HT1080 (cell line): ENCODE measurements at regions not wholly inside any gene's neighbourhood (a gene's known extent, or its start where the extent isn't known, plus 50 kb on each side); places are given as distances from the start of the nearest gene placed in this dataset.

Experiments used
- DNase-seq: peaks from one replicate; pipeline ENCODE4 v3.0.0-alpha.2; 2015; ENCODE audit warnings: low read depth

DNA sequence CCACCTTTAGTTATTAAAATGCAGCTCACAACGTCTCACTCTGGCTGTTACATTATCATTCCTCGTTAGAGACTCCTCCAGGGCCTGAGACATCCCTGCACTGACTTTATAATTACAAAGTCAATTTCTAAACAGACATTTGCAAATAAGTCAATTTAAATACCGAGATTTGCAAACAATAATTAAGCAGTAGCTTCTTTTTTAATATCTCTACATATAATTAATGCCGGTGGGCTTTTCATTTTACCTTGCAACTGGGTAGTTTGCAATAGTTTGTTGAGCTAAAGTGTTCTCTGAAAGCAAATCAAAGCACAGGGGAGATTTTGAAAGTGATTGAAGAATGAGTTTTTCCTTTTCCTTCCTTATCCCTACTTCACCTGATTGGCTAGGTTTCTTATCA is 154.4 kb downstream of the TLR4 start:
- DNase-seq: no peak

DNA sequence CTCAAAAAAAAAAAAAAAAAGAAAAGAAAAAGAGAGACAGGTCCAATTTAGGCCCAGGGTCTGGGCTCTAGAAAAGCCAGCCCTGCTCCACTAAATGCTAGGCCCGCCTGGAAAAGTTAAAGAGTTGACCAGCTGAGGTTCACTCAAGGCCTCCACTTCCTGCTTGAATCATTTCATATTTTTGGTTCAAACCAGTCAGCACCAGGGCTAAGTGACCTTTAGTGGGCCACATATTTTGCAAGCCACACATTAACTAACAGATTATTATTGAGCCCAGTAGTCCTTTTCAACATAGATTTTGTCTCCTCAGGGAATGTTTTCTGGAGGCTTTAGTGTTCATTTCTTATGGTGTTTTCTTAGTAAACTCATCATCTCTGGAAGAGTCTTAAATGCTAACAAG is 156.6 kb downstream of the TLR4 start:
- DNase-seq: no peak

DNA sequence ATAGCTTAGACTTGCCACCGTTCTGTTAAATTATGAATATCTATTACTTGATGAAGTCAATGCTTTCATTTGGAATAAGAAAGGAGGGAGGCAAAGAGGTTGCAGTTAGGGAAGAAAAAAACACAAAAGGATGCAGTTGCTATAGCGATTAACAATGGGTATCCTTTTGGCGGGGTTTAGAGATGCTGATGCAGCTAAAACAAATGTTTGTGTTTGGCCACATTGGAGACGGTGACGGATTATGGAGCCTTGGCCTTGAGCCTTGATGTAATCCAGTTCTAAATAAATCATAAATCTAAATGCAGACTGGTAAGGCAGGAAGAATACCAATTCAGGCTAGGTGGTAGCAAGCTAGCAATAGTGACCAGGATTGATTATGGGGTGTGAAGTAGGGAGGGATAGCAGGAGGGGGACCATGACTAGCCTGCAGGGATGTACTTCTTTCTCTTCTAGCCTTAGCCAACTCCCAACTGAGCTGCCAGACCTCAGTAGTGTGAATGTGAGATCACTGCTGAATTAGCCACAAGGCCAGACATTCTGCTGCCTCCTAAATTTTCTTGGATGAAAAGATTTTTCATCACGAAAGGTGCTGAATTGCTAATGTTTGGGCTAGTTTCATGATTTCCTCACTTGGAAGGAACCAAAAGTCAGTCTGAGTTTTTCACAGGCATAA is 160.3 kb downstream of the TLR4 start:
- no peak for DNase-seq

DNA sequence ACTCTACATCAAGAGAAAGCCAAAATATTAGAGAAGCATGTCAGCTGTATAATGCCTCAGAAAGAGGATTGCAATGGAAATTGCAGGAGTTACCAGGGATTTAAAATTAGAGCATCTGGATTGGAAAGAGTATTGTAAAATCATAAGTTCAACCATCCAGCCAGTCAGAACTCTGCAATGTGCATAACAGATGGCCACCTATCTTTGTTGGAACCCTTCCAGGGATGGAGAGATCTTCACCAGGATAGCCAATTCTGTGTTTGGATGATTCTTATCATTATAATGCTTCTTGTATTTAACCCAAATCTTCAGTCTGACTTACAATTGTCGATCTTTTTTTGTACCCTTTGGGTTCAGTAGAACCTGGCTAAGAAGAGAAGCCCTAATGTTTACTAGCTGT is 164.4 kb downstream of the TLR4 start:
- no peak for DNase-seq

DNA sequence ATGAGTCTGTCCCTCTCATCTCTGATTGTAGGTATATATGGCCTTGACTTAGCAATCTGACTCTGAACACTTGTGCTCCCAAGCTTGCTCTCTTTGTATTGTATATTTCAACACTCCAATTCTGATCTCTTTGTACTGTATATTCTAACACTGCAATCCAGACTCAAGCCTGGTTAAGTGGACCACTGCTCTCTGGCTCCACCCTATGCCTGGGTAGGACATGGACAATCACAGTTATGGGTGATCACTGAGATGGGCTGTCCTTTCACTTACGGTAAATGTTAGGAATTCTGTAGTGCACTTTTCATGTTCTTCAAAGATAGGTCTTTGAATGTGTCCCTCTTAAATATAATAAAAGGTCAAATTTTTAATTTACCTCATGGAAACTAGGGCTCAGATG is 165.1 kb downstream of the TLR4 start:
- DNase-seq: no peak

DNA sequence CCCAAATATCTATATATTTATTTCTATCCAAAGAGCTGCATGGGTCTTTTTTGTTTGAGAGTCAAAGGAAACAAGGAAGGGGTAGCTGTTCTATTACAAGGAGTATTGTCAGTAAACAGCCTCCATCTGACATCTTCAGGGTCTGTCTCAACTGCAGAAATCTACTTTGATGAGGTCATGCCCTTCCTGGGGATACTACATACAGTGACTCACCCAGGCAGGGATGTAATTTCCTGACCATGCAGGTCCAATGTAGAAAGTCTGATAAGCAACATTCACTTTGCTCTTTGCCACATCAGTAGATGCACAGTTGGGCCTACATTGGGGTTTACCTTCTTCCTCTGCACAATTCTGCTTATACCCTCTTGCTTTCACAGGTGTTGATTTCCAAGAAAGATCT is 165.5 kb downstream of the TLR4 start:
- DNase-seq: peak; percentile 30

DNA sequence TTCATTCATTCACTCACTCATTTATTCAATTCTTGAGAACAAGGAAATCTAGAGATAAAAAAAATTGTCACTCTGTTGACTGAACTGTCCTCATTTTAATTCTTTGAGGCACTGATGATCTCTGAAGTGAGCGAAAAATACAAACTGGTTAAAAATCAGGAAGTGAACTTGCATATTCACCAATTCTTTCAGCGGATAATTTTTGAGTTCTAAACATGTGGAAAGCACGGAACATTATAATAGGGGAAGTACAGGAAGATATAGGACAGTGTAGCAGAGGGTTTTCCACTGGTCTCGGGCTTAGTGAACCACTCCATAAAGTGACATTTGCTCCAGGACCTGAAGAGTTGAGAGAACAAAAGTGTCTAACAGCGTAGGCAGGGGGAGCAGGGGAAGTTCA is 169.5 kb downstream of the TLR4 start:
- no peak for DNase-seq

DNA sequence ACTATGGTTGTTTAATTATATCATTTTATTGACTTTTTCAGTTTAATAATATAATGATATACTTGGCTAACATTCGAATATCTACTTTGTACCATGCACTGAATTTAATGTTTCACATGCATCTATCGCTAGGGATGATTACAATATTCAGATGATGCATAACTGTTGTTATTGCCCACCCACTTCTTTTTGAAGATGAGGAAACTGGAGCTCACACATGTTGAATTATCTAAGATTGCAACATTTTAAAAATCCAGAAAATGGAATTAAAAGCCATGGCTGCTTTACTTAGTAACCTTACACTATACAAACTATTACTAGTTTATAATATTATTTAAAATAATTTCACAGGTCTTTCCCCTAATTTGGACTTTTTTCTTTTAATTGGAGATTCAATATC is 171.7 kb downstream of the TLR4 start:
- DNase-seq: no peak

DNA sequence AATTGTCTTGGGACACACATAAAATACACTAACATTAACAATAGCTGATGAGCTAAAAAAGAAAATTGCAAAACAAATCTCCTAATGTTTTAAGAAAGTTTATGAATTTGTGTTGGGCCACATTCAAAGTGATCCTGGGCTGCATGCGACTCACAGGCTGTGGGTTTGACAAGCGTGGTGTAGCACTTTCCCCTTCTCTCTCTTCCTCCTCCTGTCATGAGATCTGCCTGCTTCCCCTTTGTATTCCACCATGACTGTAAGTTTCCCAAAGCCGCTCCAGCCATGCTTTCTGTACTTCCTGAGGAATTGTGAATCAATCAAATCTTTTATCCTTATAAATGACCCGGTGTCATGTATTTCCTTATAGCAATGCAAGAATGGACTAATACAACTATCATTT is 178.0 kb downstream of the TLR4 start:
- no peak for DNase-seq

DNA sequence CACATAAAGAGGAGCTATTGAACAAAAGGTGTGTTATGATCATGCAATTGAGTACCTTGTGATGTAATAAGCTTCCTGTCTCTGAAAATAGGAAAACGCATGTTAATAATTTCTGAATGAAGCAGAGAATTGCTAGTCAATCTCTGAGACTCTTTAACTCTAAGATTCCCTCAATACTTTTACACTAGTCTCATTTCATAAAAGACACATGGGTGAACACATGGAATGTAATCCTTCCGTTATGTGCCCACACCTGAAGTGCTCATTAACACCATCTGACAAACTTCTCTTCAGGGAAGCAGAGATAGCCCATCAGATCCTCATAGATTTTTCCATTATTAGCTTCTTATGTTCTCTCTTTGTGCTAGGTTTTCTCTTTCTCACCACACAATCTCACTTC is 182.4 kb downstream of the TLR4 start:
- DNase-seq: no peak

DNA sequence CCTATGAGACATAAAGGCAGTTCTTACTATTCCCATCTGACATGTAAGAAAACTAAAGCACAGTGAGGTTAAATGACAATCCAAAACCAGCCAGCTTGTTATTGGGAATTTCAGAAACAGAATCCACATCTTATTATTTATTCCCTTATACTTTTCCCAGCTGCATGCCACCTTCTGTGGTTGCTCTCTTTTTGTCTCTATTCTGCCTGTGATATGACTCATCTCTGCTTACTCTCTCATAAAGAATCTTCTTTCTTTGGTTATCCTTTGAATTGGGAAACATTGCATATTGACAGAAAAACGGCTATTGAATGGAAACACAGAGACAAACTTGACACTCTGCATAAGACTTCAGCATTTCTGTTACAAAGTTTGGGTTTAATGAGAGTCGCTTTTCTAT is 183.2 kb downstream of the TLR4 start:
- DNase-seq: peak; percentile 12

DNA sequence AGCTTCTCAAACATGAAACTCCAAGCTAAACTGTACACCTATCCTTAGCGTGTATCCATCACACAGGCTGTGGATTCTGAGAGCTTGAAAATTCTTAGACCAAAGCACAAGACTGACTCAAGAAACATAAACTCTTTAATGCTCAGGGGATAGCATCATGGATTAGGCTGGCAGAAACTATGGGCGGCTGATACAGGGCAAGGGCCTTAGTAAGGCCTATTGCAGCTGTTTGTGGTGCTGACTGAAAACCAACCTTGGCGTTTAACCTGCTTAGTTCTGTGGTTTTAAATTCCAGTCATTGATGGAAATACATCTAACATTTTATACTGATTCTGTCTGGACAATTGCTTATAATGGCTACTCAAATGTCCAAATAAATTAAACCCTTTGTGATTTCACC is 183.7 kb downstream of the TLR4 start:
- no peak for DNase-seq

DNA sequence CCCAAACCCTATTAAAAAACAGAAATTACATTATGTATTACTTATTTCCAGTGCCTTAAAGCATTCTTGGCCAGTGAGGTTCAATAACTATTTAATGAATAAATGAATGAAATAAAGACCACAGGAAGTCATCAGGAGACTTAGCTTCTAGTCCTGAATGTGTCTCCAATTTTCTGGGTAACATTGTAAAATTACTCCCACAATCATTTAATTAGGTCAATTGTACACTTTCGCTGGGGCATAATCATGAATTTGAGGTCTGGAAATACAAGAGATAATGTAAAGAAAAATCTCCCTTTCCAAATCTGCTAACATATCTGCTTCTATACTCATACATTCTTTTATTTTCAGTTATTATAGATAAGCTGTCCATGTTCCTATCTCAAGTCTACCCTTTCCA is 199.2 kb downstream of the TLR4 start:
- no peak for DNase-seq

DNA sequence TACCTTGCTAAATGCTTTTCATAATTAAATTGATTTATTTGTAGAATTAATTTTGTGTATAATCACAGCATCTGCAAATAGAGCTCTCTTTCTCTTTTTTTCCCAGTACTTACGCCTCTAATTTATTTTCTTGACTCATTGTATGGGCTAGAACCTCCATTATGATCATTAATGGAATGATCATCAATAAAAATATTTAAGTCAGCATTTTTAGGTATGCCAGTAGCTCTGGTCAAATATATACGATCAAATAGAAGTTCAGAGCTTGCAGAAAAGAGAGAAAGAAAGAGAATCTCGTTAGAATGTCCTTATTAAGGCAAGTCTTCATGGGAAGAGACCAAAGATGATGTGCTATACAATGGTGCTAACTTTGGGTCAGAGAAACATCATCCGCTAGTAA is 202.6 kb downstream of the TLR4 start:
- DNase-seq: no peak

DNA sequence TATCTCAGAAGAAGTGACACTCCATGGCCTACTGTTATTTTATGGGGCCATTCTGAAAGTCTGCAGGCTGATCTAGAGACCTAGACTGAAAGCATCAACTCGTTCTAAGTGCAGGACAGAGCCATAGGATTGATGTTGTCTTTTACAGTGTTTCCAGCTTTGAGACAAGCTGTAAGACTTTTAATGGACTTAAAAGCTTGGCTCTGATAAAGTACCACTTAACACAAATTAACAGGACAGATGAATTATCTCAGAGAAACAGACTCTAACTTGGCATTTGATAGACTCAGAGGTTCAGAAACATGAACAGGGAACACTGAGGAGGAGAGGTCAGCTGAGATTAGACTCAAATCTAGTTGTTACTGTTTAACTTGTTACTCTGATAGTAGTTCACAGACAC is 203.2 kb downstream of the TLR4 start:
- DNase-seq: no peak

DNA sequence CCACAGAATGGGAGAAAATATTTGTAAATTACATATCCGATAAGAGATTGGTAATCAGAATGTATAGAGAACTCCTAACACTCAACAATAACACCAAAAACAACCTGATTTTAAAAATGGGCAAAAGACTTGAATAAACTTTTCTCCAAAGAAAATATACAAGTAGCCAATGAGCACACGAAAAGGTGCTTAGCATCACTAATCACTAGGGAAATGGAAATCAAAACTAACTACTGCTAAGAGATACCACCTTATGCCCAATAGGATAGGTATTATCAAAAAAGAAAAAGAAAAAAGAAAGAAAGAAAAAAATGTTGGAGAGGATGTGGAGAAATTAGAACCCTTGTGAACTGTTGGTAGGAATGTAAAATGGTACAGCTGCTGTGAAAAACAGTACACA is 212.1 kb downstream of the TLR4 start:
- DNase-seq: no peak

DNA sequence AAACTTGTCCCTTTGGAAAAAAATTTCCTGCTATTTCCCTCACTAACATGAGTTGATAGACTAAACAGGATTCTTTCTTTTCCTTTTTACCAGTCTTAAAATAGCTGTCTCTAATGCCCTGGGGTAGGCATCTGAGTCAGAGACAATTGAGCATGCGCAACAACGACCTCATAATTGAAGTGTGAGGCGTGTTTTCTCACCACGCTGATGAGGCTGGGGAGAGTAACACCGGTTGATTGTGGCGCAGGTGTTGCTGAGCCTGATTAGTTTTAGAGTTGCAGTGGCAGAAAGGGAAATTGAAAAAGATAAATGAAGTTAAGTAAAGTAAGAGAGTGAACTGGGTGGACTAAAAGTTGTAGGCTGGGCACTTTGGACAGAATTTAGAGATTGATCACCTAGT is 213.7 kb downstream of the TLR4 start:
- no peak for DNase-seq

DNA sequence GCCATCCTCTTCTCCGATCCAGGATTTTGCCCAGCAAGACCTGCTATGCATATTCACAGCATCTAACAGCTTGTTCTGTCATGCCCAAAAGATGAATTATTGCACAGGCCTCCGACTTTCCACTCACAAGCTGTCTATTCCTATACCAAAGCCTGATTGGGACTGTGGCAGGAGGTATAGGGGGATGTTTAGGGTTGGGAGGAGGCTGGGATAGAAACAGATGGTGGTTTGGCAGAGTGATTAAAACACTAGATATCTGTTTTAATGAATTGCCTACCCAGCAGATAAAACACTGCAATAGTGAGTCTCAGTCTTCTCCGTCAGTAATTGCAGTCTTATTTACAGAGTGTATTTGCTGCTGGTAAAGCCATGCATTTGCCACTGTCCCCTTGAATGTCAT is 215.3 kb downstream of the TLR4 start:
- DNase-seq: no peak

DNA sequence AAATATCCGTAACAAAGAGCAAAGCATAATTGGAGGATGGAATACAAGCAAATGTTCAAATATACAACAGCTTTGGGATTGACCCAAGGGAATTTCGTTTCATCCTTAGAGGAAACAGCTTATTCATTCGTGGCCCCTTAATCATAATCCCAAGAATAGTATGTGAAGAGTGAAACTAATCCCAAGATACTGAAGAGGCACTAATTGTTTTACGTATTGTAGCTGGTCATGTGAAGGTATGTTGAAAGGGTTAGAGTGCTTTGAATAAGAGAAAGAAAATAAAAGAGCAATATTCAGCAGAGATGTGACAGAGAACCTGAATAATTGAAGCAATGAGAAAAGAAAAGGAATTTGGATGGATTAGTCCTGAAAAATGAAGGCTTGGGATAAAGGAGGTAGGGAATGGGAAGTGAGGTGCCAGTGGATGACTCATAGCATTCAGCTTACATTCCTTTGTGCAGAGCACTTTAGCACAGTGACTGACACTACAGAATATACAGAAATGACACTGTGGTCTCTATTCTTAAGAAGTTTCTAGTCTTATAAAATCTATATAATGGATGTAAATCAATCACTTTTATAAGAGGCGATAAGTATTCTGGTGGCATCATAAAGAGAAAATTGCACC is 221.9 kb downstream of the TLR4 start:
- peak; percentile 71 for DNase-seq

DNA sequence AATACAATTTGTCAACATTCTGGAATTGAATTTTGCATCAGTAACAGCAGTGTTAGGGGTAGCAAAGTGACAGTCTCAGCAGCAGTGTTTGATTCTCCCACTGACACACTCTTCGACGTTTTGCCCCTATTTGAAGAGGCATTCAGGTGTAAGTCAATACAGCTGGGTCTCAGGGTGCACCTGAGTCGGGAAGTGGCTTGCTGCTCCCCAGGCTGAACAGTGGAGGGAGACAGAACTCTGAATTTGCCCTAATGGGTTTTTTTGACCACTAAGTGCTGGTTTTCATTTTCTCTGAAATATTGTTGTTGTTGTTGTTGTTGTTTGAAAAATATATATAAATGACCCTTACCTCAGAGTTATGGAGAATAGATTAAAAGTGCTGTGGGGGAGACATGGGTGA is 223.2 kb downstream of the TLR4 start:
- no peak for DNase-seq

DNA sequence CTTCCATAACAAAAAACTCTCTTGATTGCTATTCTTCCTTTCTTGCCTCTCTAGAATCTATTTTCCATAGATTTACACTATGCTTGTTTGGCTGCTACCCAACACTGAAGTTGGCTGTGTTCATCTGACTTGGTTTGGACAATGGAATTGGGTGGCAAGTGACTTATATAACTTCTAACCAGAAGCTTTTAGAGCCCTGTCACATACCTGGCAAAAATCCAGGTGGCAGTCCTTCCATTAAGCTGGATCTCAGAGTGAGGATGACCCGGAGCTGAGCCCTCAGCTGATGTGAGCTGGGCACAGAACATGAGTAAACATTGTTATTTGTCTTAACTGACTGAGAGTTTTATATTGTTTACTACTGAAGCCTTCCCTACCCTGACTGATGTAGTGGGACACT is 225.7 kb downstream of the TLR4 start:
- no peak for DNase-seq

DNA sequence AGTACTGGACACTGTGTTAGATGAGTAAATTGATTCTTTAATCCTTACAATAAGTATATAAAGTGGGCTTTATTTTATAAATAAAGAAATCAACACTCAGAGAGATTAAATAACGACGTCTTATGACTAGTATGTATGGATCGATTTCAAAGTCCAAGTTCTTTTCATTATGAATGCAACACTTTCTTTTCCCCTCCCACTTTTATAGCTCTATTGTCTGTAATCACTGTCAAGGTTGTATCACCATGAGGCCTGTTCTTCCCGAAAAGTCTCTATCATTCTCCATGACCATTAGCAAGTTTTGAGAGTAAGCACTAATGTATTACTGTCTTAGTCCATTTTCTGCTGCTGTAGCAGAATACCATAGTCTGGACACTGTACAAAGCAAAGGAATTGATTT is 228.4 kb downstream of the TLR4 start:
- no peak for DNase-seq

DNA sequence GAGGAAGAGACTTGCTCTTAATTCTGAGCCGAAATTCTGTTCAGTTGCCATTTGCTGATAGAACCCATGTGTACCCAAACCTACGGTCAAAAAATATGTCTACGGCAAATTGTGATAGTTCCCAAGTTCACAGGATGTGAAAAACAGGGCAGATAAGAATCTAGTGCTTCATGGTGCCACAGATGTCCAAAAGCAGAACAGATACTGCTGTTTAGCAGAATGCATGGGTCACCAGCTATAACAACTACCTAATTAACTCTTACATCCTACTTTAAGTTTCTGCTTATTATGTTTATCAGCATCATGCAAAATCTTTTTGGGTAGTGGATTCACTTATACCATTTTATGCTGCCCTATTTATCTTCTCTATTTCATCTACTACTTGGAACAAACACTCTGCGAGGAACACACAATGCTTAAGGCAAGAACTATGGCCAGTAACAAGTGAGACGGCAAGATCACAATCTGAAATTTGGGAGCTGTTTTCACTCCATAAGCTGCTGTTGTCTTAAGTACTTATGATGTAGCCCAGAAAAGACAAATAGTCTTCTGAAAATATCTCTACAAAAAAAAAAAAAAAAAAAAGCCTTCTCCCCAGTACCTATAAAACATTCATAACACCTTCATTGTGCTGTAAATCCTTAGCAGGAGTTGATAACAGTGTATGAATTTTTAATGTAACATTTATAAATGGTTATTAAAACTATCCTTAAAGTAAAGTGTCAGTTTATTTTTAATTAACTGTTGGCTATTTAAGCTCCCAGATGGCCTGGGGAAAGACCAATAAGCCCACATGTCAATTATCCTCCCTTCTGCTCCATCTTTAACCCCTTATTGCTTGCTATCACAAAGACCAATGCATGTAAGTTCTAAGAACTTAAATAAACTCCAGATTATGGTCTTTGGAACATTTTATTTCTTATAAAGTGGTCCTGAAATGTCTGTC is 232.3 kb downstream of the TLR4 start:
- no peak for DNase-seq
